ENCODE measurements at regions not wholly inside any gene's neighbourhood (a gene's known extent, or its start where the extent isn't known, plus 50 kb on each side); places are given as distances from the start of the nearest gene placed in this dataset.

DNA sequence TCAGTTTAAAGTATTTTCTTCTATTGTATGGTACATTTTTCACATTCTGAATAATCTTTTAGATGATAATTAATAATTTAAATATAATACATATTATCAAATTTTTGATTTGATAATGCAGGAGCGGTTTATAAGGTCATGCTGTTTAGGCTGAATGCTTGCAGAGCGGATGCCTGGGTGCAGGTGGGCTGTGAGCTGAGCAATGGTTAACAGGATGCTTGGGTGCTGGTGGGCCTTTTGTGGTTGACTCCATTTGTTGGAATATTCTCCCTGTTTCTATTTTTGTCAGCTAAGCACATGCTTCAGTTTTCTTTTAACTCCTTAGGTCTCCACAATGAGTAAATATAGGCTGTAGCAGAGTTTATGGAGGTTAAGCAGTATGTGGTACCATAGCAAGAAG, 1549.3 kb downstream of the OTOL1 start:
- TF ChIP-seq, protein P1, sequence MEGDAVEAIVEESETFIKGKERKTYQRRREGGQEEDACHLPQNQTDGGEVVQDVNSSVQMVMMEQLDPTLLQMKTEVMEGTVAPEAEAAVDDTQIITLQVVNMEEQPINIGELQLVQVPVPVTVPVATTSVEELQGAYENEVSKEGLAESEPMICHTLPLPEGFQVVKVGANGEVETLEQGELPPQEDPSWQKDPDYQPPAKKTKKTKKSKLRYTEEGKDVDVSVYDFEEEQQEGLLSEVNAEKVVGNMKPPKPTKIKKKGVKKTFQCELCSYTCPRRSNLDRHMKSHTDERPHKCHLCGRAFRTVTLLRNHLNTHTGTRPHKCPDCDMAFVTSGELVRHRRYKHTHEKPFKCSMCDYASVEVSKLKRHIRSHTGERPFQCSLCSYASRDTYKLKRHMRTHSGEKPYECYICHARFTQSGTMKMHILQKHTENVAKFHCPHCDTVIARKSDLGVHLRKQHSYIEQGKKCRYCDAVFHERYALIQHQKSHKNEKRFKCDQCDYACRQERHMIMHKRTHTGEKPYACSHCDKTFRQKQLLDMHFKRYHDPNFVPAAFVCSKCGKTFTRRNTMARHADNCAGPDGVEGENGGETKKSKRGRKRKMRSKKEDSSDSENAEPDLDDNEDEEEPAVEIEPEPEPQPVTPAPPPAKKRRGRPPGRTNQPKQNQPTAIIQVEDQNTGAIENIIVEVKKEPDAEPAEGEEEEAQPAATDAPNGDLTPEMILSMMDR (IDR thresholded peaks at IDR 0.05; ENCODE audit: unreplicated experiment) = no peak
- H3K36me3 Mint-ChIP-seq (ENCODE audit: insufficient read depth) = no peaks in the 10 kb centered on the region
- no peaks in the 10 kb centered on the region for H3K4me1 Mint-ChIP-seq (ENCODE audit: low read depth)
- no peak overlapping the region for H3K4me3 Mint-ChIP-seq (ENCODE audit: low read depth)
- DNase-seq (ENCODE audit: low spot score, unreplicated experiment) = no peak
- H3K9me3 Mint-ChIP-seq (ENCODE audit: low read depth) = peaks cover 9% of the 10 kb centered on the region
- H3K27ac Mint-ChIP-seq = no peak overlapping the region
- no peaks in the 10 kb centered on the region for H3K27me3 Mint-ChIP-seq

DNA sequence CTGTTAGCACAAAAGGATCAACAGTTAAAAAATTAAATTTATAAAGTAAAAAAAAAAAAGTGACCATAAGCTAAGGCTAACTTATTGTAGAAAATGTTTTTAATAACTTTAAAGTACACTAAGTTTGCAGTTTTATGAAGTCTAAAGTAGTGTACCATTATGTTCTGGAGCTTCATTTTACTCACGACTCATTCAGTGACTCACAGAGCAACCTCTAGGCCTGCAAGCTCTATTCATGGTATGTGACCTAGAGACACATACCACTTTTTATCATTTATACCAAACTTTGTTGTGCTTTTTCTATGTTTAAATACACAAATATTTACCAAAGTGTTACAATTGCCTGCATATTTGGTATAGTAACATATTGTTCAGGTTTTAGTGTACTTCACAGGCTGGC, 1552.3 kb downstream of the OTOL1 start:
- TF ChIP-seq, protein P1 (IDR thresholded peaks at IDR 0.05; ENCODE audit: unreplicated experiment) = no peak
- no peaks in the 10 kb centered on the region for H3K36me3 Mint-ChIP-seq (ENCODE audit: insufficient read depth)
- H3K27ac Mint-ChIP-seq = no peak overlapping the region
- H3K4me1 Mint-ChIP-seq (ENCODE audit: low read depth) = no peaks in the 10 kb centered on the region
- DNase-seq (ENCODE audit: low spot score, unreplicated experiment) = no peak
- H3K4me3 Mint-ChIP-seq (ENCODE audit: low read depth) = no peak overlapping the region
- H3K9me3 Mint-ChIP-seq (ENCODE audit: low read depth) = no peaks in the 10 kb centered on the region
- no peaks in the 10 kb centered on the region for H3K27me3 Mint-ChIP-seq

DNA sequence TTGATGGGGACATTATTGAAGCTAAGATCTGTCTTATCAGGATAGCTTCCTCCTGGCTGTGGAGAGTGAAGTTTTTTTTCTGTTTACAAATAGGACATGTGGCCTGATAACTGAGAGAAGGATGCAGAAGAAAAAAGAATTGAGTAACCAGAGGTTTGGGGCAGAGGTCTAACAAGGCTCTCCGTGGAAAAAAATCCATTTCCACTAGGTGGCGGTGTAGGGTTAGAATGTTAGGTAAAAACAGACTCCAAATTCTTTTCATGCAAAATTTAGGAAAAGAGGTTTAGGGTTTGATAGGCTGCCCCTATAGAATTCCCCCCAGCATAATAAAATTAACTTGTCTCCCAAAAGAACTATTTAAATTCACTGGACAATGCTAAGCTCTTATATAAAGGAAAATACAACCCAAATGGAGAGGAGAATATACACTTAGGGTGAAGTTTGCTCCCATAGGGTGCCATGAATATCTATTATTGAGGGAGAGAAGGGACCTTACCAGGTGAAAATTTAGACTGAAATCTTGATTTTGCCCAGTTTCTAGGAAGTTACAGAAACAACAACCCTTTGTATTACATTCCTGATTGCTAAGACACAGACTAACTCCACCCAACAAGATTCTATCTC, 1560.4 kb downstream of the OTOL1 start:
- Mint-ChIP-seq H3K4me1 (ENCODE audit: low read depth) (no peaks in the 10 kb centered on the region), H3K27ac (no peak overlapping the region), H3K9me3 (ENCODE audit: low read depth) (no peaks in the 10 kb centered on the region), H3K4me3 (ENCODE audit: low read depth) (no peak overlapping the region), H3K36me3 (ENCODE audit: insufficient read depth) (no peaks in the 10 kb centered on the region), H3K27me3 (no peaks in the 10 kb centered on the region)
- TF ChIP-seq, protein P1 (IDR thresholded peaks at IDR 0.05; ENCODE audit: unreplicated experiment) = peak; percentile 72
- peak; percentile 29 for DNase-seq (ENCODE audit: low spot score, unreplicated experiment)

DNA sequence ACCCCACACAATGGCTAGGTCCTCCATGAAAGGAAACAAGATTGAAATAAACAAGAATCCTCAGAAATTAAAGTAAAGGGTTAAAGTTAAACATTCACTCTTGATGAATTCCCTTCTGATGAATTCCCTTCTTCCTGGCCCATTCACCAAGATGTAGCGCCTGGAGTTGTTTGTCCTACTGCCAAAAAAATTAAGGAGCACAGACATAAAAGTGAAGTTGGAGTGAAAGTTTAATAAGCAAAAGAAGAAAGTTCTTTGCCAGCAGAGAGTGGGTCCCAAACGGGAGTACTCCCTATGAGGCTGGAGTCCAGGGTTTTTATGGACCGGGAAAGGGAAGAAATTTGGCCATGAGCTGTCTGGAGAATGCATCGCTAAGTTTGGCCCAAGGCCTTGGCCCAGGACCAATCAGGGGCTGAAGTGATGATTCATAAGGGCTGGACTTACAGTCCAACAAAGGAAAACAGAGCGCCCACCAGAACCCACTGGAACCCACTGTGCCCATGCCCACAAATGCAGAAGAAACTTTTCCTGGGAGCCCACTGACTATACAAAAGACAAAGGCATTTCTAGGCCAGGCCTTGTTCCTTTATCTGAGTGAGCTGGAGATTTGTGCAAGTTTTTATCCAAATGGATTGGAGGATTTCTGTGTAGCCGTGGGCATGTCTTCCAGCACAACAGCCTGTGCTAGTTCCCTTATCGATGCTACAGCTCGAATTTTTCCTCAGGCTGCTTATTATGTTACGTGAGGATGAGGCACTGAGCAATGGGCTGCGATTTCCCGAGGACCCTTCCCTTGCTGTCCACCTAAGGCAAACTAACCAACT, 1561.6 kb downstream of the OTOL1 start:
- Mint-ChIP-seq H3K4me1 (ENCODE audit: low read depth) (no peaks in the 10 kb centered on the region), H3K36me3 (ENCODE audit: insufficient read depth) (no peaks in the 10 kb centered on the region), H3K9me3 (ENCODE audit: low read depth) (no peaks in the 10 kb centered on the region), H3K27me3 (no peaks in the 10 kb centered on the region), H3K4me3 (ENCODE audit: low read depth) (no peak overlapping the region), H3K27ac (no peak overlapping the region)
- DNase-seq (ENCODE audit: low spot score, unreplicated experiment) = no peak
- TF ChIP-seq, protein P1 (IDR thresholded peaks at IDR 0.05; ENCODE audit: unreplicated experiment) = no peak

DNA sequence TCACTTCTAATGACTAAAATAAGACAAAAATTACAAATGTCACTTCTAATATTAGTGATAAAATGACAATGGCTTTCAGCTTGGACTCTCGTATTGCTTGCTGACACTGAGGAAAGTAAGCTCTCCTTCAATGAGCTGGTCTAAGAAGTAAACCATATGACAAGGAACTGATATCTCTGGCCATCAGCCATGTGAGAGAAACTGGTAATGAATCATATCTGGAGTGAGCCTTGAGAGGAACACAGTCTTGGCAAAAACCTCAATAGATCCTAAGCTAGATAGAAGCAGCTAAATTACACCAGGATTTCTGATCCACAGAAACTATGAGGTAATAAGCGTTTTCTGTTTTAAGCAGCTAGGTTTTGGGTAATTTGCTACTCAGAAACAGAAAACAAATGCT, 1575.1 kb downstream of the OTOL1 start:
- Mint-ChIP-seq H3K27ac (no peak overlapping the region), H3K4me1 (ENCODE audit: low read depth) (no peaks in the 10 kb centered on the region), H3K36me3 (ENCODE audit: insufficient read depth) (no peaks in the 10 kb centered on the region), H3K9me3 (ENCODE audit: low read depth) (peaks cover 14% of the 10 kb centered on the region), H3K4me3 (ENCODE audit: low read depth) (no peak overlapping the region), H3K27me3 (no peaks in the 10 kb centered on the region)
- TF ChIP-seq, protein P1 (IDR thresholded peaks at IDR 0.05; ENCODE audit: unreplicated experiment) = no peak
- no peak for DNase-seq (ENCODE audit: low spot score, unreplicated experiment)

Measured in progenitor cell of endocrine pancreas (in vitro differentiated cells).